GM19025 (cell line): ENCODE measurements at regions not wholly inside any gene's neighbourhood (a gene's known extent, or its start where the extent isn't known, plus 50 kb on each side); places are given as distances from the start of the nearest gene placed in this dataset.

Source experiments
- ATAC-seq: cut with Tn5 transposase; IDR thresholded peaks from one replicate; pipeline ENCODE4 v1.9.1; 2021; ENCODE audit warnings: mild to moderate bottlenecking, low read depth, moderate library complexity; ENCODE audit not compliant: unreplicated experiment

GRCh38 chr4:178333355-178333754 lies 891.1 kb upstream of the AGA start:
- ATAC-seq, result no peak

GRCh38 chr4:178339769-178340168 lies 897.5 kb upstream of the AGA start:
- no peak for ATAC-seq

GRCh38 chr4:178340468-178340867 lies 898.2 kb upstream of the AGA start:
- no peak for ATAC-seq

GRCh38 chr4:178344096-178344495 lies 901.9 kb upstream of the AGA start:
- no peak for ATAC-seq

- no peak for ATAC-seq
Observed at GRCh38 chr4:178347111-178347510, 904.9 kb upstream of the AGA start.

GRCh38 chr4:178349601-178350000 lies 907.4 kb upstream of the AGA start:
- no peak for ATAC-seq

GRCh38 chr4:178351185-178351584 lies 908.9 kb upstream of the AGA start:
- ATAC-seq, result no peak

- ATAC-seq, result no peak
Observed at GRCh38 chr4:178356725-178357124, 914.5 kb upstream of the AGA start.

GRCh38 chr4:178385481-178385880 lies 943.2 kb upstream of the AGA start:
- ATAC-seq, result no peak

- no peak for ATAC-seq
Observed at GRCh38 chr4:178387756-178388155, 945.5 kb upstream of the AGA start.

- ATAC-seq, result no peak
Observed at GRCh38 chr4:178395798-178396197, 953.6 kb upstream of the AGA start.

- no peak for ATAC-seq
Observed at GRCh38 chr4:178412455-178412854, 970.2 kb upstream of the AGA start.

- no peak for ATAC-seq
Observed at GRCh38 chr4:178414042-178414441, 971.8 kb upstream of the AGA start.

GRCh38 chr4:178414881-178415446 lies 972.7 kb upstream of the AGA start:
- ATAC-seq, result no peak

- no peak for ATAC-seq
Observed at GRCh38 chr4:178415925-178416324, 973.7 kb upstream of the AGA start.

- ATAC-seq, result no peak
Observed at GRCh38 chr4:178423366-178423765, 981.1 kb upstream of the AGA start.

GRCh38 chr4:178426871-178427270 lies 984.6 kb upstream of the AGA start:
- ATAC-seq, result no peak

GRCh38 chr4:178427663-178428062 lies 985.4 kb upstream of the AGA start:
- no peak for ATAC-seq

GRCh38 chr4:178448372-178449035 lies 1006.3 kb upstream of the AGA start:
- no peak for ATAC-seq

GRCh38 chr4:178450614-178451013 lies 1008.4 kb upstream of the AGA start:
- ATAC-seq, result no peak

GRCh38 chr4:178453057-178453456 lies 1010.8 kb upstream of the AGA start:
- ATAC-seq, result no peak

GRCh38 chr4:178457286-178457685 lies 1015.0 kb upstream of the AGA start:
- ATAC-seq, result no peak

GRCh38 chr4:178462710-178463109 lies 1020.5 kb upstream of the AGA start:
- no peak for ATAC-seq
